K562 (cell line): ENCODE measurements at regions not wholly inside any gene's neighbourhood (a gene's known extent, or its start where the extent isn't known, plus 50 kb on each side); places are given as distances from the start of the nearest gene placed in this dataset.
A peak's percentile ranks its signal among the peaks of the same experiment; 100 is the strongest.

Source experiments
- ATAC-seq: fragments of 200-7000 bp; cut with Tn5 transposase; 3 replicates; pipeline ENCODE4 v1.9.1; 2020; ENCODE audit warnings: moderate library complexity
- BruUV-seq: library from RNA; stranded (reverse); fragments of 400-500 nt; replicated peaks from 2 replicates; lab custom pipeline; 2021; lab: Mats Ljungman, UMichigan
- CTCF ChIA-PET: fragments of 300-600 bp; formaldehyde crosslinking; extraction: SDS; loops from one replicate; lab custom pipeline; 2021; ENCODE audit warnings: low intra/inter-chr PET ratio; lab: Yijun Ruan, JAX
- POLR2A ChIA-PET: fragments of 300-600, 350-650 bp; sonication (Branson Sonifier 250); formaldehyde crosslinking; extraction: SDS; loops from one replicate; lab custom pipeline; 2021; ENCODE audit warnings: antibody characterized with exemption, inconsistent platforms; lab: Yijun Ruan, JAX
- DNase-seq, 4 experiments: peaks; one replicate each; pipeline versions ENCODE4 v3.0.0 to v3.0.0-alpha.2; 2011 to 2018; ENCODE audit warnings: low spot score in 3 of 4, mixed read lengths in 3 of 4; ENCODE audit errors: extremely low read depth in 1 of 4
- FAIRE-seq: peaks from 2 replicates; lab custom pipeline; 2011; peaks lifted over from hg19 to GRCh38; lab: Jason Lieb, UNC
- H2AFZ ChIP-seq: 2 replicates; pipeline ENCODE4 v1.6.0; 2011; ENCODE audit warnings: low read depth, low read length, control low read depth, inconsistent platforms
- H3K27ac ChIP-seq: fragments of 200-600 bp; 3 replicates; pipeline ENCODE4 v1.8.0; 2011; ENCODE audit warnings: low read depth, mild to moderate bottlenecking, control low read depth, inconsistent platforms, low read length, moderate library complexity, mixed read lengths; ENCODE audit errors: extremely low read depth
- H3K27me3 ChIP-seq, 2 experiments: fragments of 300-600 bp in 1 of 2; 2 replicates in 1 of 2; 3 replicates in 1 of 2; pipeline versions ENCODE4 v1.6.0 to v1.8.0; 2011; ENCODE audit warnings: inconsistent platforms in 2 of 2, low read length in 2 of 2, mild to moderate bottlenecking in 1 of 2, mixed read lengths in 1 of 2, moderate library complexity in 1 of 2; ENCODE audit not compliant: control insufficient read depth in 2 of 2, insufficient read depth in 2 of 2
- H3K36me3 ChIP-seq: fragments of 300-600 bp; 3 replicates; pipeline ENCODE4 v1.8.0; 2011; ENCODE audit warnings: mild to moderate bottlenecking, low read length, inconsistent platforms; ENCODE audit not compliant: control insufficient read depth, insufficient read depth
- H3K4me1 ChIP-seq, 2 experiments: fragments of 200-600 bp in 1 of 2; replicated peaks in 1 of 2; 2 replicates in 1 of 2; 3 replicates in 1 of 2; pipeline versions ENCODE4 v1.5.1 to v1.8.0; 2011; ENCODE audit warnings: inconsistent platforms in 2 of 2, low read length in 2 of 2, mild to moderate bottlenecking in 1 of 2, mixed read lengths in 1 of 2, moderate library complexity in 1 of 2; ENCODE audit not compliant: control insufficient read depth in 2 of 2, insufficient read depth in 2 of 2
- H3K4me2 ChIP-seq: 2 replicates; pipeline ENCODE4 v1.6.1; 2011; ENCODE audit warnings: low read length, control low read depth, inconsistent platforms, mixed read lengths; ENCODE audit not compliant: insufficient read depth
- H3K4me3 ChIP-seq: fragments of 200-600 bp; sonication (generic), shearing (Covaris generic); 2 replicates; pipeline ENCODE4 v1.5.1; 2016; ENCODE audit warnings: control low read depth, inconsistent platforms
- H3K79me2 ChIP-seq: fragments of 200-600 bp; 3 replicates; pipeline ENCODE4 v1.8.0; 2011; ENCODE audit warnings: low read length, inconsistent platforms; ENCODE audit not compliant: control insufficient read depth, insufficient read depth
- H3K9ac ChIP-seq, 2 experiments: 2 replicates each; pipeline versions ENCODE4 v1.6.0 to v1.6.1; 2011; ENCODE audit warnings: low read depth in 2 of 2, low read length in 2 of 2, control low read depth in 1 of 2, inconsistent platforms in 1 of 2, mild to moderate bottlenecking in 1 of 2, mixed read lengths in 1 of 2; ENCODE audit not compliant: insufficient read depth in 1 of 2
- H3K9me1 ChIP-seq: one replicate; pipeline ENCODE4 v1.6.0; 2011; ENCODE audit warnings: inconsistent platforms, mild to moderate bottlenecking, low read length, moderate library complexity; ENCODE audit not compliant: control insufficient read depth, insufficient read depth
- H3K9me3 ChIP-seq: replicated peaks from 2 replicates; pipeline ENCODE4 v1.5.1; 2011; ENCODE audit warnings: low read depth, low read length, inconsistent platforms; ENCODE audit not compliant: control insufficient read depth, insufficient read depth
- H4K20me1 ChIP-seq: replicated peaks from 2 replicates; pipeline ENCODE4 v1.6.1; 2011; ENCODE audit warnings: low read length, inconsistent platforms, mixed read lengths; ENCODE audit not compliant: control insufficient read depth, insufficient read depth
- HNRNPL ChIP-seq: fragments of 200-400 bp; formaldehyde crosslinking; IDR thresholded peaks from 2 replicates; pipeline ENCODE4 v1.6.1; 2017; ENCODE audit warnings: low read depth, mild to moderate bottlenecking, low read length
- SIN3A ChIP-seq, 2 experiments: fragments of 150-350 bp in 1 of 2; IDR thresholded peaks; 2 replicates each; pipeline ENCODE4 v1.6.1; 2011 to 2016; ENCODE audit warnings: borderline replicate concordance in 2 of 2, low read depth in 2 of 2, low read length in 2 of 2, mild to moderate bottlenecking in 2 of 2, moderate library complexity in 2 of 2; ENCODE audit not compliant: control insufficient read depth in 1 of 2
- ZNF316 ChIP-seq: fragments of 450-650 bp; IDR thresholded peaks from 2 replicates; pipeline ENCODE4 v1.6.1; 2016
- WGBS: fragments of 100-300 bp; shearing (Covaris generic); methylation state at CpG from one replicate; pipeline ENCODE4 v1.1.6; 2016; ENCODE audit warnings: low coverage, mixed read lengths; ENCODE audit not compliant: insufficient coverage; ENCODE audit errors: missing lambda C conversion rate; 5-methylcytosine and 5-hydroxymethylcytosine counted together
- in situ Hi-C: fragments of 300-500 bp; cut with MboI; formaldehyde crosslinking; loops from 4 replicates; pipeline ENCODE4 v1.15.0; 2018; ENCODE audit warnings: inconsistent platforms, mixed read lengths
- intact Hi-C: fragments of 100-400 bp; cut with micrococcal nuclease; formaldehyde crosslinking; loops from 2 replicates; pipeline ENCODE4 v1.14.2; 2022
- TF ChIP-seq, protein P1 (sequence below): sonication (generic); formaldehyde crosslinking; IDR thresholded peaks from 2 replicates; pipeline ENCODE4 v1.8.0; 2023; ENCODE audit warnings: missing genetic modification reagents, mild to moderate bottlenecking, borderline replicate concordance

DNA sequence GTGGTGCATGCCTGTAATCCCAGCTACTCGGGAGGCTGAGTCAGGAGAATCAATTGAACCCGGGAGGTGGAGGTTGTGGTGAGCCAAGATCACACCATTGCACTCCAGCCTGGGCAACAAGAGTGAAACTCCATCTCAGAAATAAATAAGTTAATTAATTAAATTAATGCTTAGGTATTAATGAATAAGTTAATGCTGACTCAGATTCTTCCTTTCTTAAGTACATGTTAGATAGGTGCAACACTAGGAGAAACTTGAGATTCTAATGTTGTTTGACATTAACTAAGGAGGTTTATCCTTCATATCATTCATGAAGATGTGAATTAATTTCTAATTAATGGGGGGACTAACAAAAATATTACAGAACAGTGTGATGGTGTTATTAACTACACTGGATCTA is 812.6 kb upstream of the SPRY2 start:
- Histone ChIP-seq H3K4me1 (no peaks in the 10 kb centered on the region), H3K9me3 (no peaks in the 10 kb centered on the region), H3K9me1 (no peaks in the 10 kb centered on the region), H3K9ac (no peak overlapping the region), H3K79me2 (no peaks in the 10 kb centered on the region), H4K20me1 (no peaks in the 10 kb centered on the region), H2AFZ (no peak overlapping the region), H3K27me3 (no peaks in the 10 kb centered on the region), H3K4me2 (no peak overlapping the region), H3K27ac (no peak overlapping the region), H3K4me3 (no peak overlapping the region), H3K36me3 (no peaks in the 10 kb centered on the region)
- POLR2A ChIA-PET, result no interaction called here
- FAIRE-seq (no peak), ATAC-seq (no peak), DNase-seq (no peak)
- BruUV-seq, result no TSS peak
- in situ Hi-C loops, result no loop called here
- TF ChIP-seq, protein P1, sequence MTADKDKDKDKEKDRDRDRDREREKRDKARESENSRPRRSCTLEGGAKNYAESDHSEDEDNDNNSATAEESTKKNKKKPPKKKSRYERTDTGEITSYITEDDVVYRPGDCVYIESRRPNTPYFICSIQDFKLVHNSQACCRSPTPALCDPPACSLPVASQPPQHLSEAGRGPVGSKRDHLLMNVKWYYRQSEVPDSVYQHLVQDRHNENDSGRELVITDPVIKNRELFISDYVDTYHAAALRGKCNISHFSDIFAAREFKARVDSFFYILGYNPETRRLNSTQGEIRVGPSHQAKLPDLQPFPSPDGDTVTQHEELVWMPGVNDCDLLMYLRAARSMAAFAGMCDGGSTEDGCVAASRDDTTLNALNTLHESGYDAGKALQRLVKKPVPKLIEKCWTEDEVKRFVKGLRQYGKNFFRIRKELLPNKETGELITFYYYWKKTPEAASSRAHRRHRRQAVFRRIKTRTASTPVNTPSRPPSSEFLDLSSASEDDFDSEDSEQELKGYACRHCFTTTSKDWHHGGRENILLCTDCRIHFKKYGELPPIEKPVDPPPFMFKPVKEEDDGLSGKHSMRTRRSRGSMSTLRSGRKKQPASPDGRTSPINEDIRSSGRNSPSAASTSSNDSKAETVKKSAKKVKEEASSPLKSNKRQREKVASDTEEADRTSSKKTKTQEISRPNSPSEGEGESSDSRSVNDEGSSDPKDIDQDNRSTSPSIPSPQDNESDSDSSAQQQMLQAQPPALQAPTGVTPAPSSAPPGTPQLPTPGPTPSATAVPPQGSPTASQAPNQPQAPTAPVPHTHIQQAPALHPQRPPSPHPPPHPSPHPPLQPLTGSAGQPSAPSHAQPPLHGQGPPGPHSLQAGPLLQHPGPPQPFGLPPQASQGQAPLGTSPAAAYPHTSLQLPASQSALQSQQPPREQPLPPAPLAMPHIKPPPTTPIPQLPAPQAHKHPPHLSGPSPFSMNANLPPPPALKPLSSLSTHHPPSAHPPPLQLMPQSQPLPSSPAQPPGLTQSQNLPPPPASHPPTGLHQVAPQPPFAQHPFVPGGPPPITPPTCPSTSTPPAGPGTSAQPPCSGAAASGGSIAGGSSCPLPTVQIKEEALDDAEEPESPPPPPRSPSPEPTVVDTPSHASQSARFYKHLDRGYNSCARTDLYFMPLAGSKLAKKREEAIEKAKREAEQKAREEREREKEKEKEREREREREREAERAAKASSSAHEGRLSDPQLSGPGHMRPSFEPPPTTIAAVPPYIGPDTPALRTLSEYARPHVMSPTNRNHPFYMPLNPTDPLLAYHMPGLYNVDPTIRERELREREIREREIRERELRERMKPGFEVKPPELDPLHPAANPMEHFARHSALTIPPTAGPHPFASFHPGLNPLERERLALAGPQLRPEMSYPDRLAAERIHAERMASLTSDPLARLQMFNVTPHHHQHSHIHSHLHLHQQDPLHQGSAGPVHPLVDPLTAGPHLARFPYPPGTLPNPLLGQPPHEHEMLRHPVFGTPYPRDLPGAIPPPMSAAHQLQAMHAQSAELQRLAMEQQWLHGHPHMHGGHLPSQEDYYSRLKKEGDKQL (CRISPR knock-in tag), result no peak
- TF ChIP-seq ZNF316 (peak; percentile 44; the same call in 1 of the 2 replicates), HNRNPL (no peak), SIN3A (IDR thresholded peaks at IDR 0.05; ENCODE audit: borderline replicate concordance in 2 of 2, control insufficient read depth in 1 of 2, low read depth in 2 of 2, low read length in 2 of 2) (no peak)
- CTCF ChIA-PET, result no interaction called here
- intact Hi-C loops, result no loop called here
- no CpG with 5 or more reads among the region's 2 CpGs for WGBS
